Stimulated activated CD8-positive, alpha-beta memory T cell treated with anti-CD3 and anti-CD28 coated beads, Interleukin-4, amount 100 ng/mL, for 24 hours (primary cell): ENCODE measurements at regions not wholly inside any gene's neighbourhood (a gene's known extent, or its start where the extent isn't known, plus 50 kb on each side); places are given as distances from the start of the nearest gene placed in this dataset.
"Not testable (repeated sequence)": the region's sequence is repeated elsewhere in the genome, so short reads cannot be mapped to it uniquely, and the experiment has no call there.

Experiments used
- DNase-seq: peaks from one replicate; pipeline ENCODE4 v3.0.0-alpha.2; 2020; ENCODE audit warnings: low read depth

DNA sequence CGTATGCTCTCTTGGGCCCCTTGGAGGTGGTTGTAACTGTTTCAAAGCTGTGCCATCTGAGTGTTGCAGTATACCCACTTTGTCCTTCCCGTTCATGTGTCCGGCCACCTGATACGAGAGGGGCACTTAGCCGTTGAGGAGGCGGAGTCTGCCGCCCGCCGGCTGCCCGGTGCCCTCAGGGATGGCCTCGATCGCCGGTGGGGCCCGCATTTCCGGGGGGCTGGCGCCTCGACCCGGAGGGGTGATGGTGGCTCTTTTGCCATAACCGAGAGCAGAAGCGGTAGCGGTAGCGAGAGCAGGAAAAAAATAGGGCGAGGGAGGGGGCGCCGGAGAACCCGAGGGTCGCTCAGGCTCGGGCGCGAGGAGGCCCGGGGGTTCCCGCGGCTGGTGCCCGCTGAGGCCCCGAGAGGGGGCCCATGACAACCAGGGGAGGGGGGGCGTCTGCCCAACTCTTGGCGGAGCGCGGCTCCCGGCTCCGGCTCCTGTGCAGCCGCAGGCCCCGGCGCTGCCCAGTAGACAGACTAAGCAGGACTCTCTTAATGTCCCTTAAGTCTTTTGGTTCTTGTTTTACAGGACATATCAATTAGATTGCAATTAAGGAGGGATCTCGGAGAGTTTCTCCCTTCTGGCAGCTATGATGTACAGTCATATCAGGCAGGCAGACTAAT, 342.7 kb upstream of the SGCG start:
- no peak for DNase-seq

GRCh38 chr13:22839603-22840530, 340.9 kb upstream of the SGCG start:
- DNase-seq, result no peak

DNA sequence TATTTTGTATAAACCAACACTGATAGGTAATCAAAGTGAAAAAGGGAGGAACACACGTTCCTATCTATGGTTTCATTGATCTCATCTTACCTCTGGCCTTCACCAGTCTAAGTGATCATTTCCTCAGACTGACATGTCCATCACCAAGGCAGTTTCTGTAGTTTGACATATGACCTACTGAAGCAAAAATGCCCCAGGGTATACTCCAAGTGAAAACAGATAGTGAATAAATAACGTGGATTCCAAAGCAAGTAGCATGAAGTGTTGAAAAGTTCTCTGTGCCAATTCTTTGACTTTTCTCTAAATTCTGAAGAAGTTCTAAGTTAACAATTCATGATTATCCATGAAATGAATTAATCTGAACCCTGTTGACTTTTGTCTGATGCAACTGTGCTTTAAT, 334.2 kb upstream of the SGCG start:
- no peak for DNase-seq

GRCh38 chr13:22848539-22849052, 332.2 kb upstream of the SGCG start:
- DNase-seq, result no peak

GRCh38 chr13:22855926-22856325, 324.9 kb upstream of the SGCG start:
- no peak for DNase-seq

- DNase-seq, result not testable (repeated sequence)
Measured at GRCh38 chr13:22858980-22859379, 321.8 kb upstream of the SGCG start.

DNA sequence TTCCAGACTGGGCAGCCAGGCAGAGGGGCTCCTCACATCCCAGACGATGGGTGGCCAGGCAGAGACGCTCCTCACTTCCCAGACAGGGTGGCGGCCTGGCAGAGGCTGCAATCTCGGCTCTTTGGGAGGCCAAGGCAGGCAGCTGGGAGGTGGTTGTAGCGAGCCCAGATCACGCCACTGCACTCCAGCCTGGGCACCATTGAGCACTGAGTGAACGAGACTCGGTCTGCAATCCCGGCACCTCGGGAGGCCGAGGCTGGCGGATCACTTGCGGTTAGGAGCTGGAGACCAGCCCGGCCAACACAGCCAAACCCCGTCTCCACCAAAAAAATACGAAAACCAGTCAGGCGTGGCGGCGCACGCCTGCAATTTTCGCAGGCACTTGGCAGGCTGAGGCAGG, 321.4 kb upstream of the SGCG start:
- not testable (repeated sequence) for DNase-seq

GRCh38 chr13:22861958-22862466, 318.8 kb upstream of the SGCG start:
- no peak for DNase-seq

- DNase-seq, result no peak
Measured at GRCh38 chr13:22862478-22862877, 318.3 kb upstream of the SGCG start.

DNA sequence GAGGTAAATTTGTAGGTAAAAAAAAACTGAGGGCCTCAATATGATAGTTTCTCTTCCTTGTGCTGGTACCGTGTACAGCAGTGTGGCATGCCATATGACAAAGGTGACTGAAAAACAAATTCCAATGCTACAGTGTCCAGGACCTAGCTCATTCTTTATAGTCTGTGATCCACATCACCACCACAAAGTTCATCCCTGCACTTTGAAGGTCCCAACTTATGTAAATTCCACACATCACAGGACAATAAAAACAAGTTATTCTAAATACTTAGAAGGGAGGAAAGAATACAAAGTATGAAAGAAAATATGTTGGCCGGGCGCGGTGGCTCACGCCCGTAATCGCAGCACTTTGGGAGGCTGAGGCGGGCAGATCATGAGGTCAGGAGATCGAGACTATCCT, 314.6 kb upstream of the SGCG start:
- DNase-seq, result no peak

GRCh38 chr13:22871231-22871630, 309.5 kb upstream of the SGCG start:
- no peak for DNase-seq

DNA sequence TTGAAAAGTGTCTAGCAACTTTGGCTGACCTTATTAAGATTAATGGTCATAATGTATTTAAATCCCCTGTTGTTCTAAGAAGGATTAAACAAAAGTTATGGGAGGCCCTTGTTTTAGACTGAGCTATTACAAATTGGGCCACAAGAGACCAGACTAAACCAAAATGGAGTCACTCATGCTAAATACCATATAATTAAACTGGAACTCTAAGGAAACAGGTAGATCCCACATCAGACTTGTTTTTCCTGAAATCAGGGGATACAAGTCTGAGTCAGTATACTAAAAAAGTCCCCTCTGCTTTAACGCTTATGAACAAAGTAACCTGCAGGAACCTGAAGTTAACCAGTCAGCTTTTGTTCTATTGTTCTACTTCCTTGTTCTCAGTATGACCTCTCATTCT, 305.9 kb upstream of the SGCG start:
- no peak for DNase-seq

DNA sequence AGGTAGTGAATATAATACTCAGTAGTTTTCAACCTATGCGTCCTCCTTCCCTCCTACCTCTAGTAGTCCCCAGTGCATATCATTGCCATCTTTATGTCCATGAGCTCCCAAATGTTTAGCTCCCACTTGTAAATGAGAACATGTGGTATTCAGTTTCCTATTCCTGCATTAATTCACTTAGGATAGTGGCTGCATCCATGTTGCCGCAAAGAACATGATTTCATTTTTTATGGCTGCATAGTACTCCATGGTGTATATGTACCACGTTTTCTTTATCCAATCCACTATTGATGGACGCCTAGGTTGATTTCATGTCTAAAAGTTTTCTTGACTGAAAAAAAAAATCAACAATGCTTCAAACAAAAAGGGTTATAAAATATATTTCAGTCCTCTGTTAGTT, 303.4 kb upstream of the SGCG start:
- no peak for DNase-seq

DNA sequence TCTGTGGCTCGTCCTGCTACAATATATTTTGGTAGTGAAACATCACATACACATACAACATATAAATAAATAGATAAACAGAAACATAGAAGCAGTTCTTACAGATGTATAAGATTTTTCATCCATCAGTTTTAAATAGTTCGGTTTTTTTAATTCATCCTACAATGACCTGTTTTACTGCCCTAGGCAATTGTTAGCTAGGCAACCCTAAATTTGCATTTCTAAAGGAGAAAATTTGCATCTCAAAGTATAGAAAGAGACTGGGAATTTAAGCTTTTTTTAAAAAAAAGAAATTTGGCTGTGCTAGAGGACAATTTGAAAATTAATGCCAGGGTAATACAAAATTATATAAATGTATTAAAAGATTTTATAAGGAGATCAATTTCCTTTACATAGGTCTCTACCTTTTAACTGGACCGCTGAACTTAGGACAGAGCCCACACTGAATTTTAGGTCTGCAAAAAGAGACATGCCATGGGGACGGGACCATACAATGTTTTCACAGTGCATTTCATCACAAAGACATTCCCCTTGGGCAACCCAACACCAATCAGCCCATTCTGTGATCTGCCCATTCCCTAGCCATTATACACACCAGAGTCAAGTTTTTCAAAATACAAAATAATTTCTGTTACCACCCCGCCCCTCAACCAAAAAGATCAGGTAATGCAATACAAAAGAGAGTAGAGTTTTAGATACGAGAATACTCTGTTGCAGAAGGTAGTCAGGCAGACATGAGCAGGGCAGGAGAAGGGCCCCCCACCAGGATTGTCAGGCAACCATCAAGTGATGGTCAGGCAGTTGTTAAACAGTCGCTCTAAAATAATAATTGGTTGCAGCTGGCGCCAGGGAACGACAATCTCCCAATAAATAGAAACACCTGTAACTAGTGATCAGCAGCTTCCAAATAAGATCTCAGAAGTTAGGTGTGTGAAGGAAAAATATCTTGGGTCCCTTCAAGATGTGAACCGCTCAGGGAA, 299.7 kb upstream of the SGCG start:
- no peak for DNase-seq

- DNase-seq, result not testable (repeated sequence)
Measured at GRCh38 chr13:22881721-22882608, 298.8 kb upstream of the SGCG start.

- no peak for DNase-seq
Measured at GRCh38 chr13:22883262-22883840, 297.4 kb upstream of the SGCG start.

DNA sequence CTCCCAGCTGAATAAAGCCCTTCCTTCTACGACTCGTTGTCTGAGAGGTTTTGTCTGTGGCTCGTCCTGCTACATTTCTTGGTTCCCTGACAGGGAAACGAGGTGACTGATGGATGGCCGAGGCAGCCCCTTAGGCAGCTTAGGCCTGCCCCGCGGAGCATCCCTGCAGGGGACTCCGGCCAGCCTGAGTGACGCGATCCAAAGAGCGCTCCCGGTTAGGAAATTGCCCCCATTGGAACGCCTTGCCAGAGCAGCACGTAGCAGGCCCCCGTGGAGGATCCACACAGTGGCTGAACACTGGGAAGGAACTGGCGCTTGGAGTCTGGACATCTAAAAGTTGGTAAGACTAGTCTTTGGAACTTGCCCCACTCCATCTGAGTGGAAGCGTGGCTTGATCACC, 296.8 kb upstream of the SGCG start:
- DNase-seq, result no peak

GRCh38 chr13:22886061-22886460, 294.7 kb upstream of the SGCG start:
- DNase-seq, result not testable (repeated sequence)

GRCh38 chr13:22889376-22889775, 291.4 kb upstream of the SGCG start:
- DNase-seq, result not testable (repeated sequence)

- DNase-seq, result no peak
Measured at GRCh38 chr13:22893204-22893603, 287.6 kb upstream of the SGCG start.
